HG03196 (cell line): ENCODE measurements at regions not wholly inside any gene's neighbourhood (a gene's known extent, or its start where the extent isn't known, plus 50 kb on each side); places are given as distances from the start of the nearest gene placed in this dataset.

Source experiments
- ATAC-seq: cut with Tn5 transposase; IDR thresholded peaks from one replicate; pipeline ENCODE4 v1.9.1; 2021; ENCODE audit not compliant: unreplicated experiment

DNA sequence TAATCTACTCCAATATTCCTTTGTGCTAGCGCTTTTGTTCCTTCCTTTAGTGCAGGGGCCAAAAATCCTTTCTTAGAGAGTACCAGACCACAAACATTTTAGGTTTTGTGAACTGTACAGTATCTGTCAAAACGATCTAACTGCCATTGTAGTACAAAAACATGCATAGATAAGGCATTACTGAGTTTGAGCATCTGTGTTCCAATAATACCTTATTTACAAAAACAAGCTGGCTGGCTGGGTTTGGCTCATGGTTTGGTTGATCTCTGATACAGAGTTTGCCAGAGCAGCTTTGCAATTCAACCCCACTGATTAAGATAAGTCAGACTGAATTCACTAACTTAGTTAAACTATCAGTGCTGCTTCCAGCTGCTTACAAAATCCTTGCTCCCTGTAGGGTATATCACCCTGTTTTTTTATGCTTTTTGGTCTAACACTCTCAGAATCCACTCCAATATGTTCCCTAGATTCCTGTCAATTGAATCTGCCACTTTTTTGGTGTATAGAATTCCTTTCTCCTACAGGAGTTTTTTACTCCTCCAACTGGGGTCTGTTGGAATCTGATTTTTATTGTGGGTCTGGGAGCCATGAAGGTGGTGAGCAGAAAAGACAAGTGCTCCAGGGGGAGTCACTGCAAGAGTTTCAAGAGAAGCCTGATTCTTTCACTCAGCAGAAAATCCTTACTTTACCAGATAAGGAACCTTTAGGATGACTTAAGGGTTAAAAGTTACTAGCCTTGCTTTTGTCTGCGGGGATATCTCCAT lies 1399.4 kb downstream of the EFNB2 start:
- ATAC-seq = no peak

- no peak for ATAC-seq
Measured at GRCh38 chr13:105127732-105128131, 1407.7 kb downstream of the EFNB2 start.

GRCh38 chr13:105121221-105121620 lies 1414.2 kb downstream of the EFNB2 start:
- no peak for ATAC-seq

DNA sequence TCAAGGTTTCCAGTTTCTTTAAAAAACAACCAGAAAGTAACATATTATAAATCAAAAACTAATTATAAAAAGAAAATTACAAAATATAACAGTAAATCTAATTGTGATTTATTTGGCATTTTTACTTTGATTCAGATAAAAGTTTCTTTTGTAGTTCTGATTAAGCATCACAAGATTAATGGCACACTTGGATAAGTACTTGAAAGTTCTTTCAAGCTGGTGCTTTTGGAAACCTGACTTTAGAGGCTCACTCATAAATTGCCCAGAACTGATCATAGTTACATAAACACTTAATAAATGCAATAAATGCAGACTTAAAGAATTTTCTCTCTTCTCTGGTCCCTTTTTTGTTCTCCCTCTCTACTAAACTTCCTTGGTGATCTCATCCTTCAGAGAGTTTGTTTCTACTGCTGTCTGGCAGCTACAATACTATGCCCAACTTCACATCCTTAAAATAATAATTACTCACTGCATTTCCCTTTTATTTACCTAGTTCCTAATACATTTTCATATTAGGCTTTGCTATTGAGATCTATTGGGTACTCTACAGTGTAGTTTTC lies 1417.0 kb downstream of the EFNB2 start:
- ATAC-seq = no peak

DNA sequence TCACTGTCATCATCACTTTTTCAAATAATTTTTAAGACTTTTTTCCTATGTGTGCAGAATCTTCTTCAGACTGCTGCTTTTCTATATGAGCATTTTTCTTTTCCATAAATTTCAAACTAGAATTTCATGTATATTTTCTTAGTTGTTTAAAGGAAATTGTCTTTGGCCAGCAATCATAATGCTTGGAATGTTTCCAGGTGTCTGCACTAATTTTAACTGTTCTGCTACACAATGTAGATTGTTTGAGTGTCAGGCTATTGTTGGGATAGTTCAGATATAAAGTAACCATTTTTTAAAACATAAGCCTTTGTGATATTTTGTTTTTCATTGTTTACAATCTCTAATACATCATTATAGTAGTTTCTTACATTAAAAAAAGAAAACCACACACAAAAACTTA lies 1418.5 kb downstream of the EFNB2 start:
- no peak for ATAC-seq

DNA sequence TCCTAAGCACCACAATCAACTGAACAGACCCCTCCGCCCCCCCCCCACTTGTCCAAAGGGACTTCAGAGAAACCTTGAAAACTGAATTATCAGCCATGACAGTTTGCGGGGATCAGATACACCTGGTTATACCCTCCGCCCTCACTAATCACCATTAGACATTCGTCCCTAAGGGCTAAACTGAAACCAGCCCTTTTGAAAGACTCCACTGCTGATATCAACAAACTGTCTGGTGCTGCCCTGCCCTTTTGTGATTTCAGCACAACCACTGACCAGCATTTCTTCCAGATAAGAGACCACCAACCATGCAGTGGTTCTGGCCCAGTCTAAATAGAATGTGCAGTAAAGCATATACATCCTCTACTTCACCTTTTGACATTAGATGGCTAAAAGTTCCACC lies 1422.9 kb downstream of the EFNB2 start:
- ATAC-seq = no peak

DNA sequence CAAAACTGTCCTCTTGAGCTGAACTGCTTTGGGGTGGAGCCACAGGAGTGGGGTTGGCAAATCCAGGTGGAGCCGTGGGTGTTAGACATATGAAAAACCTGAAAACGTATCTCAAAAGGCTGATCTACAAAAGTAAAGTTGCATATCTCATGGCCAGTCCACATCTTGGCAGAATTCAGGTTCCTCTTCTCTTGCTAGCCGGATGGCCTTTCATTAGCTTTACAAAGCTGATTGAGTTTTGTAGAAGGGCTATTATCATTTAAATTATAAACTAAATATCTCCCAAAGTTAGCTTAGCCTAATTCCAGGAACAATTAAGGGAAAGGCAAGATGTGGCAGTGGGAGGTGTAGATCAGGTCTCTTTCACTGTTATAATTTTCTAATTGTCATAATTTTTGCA lies 1427.7 kb downstream of the EFNB2 start:
- no peak for ATAC-seq

GRCh38 chr13:105105471-105105870 lies 1430.0 kb downstream of the EFNB2 start:
- no peak for ATAC-seq

GRCh38 chr13:105097521-105097920 lies 1437.9 kb downstream of the EFNB2 start:
- no peak for ATAC-seq

DNA sequence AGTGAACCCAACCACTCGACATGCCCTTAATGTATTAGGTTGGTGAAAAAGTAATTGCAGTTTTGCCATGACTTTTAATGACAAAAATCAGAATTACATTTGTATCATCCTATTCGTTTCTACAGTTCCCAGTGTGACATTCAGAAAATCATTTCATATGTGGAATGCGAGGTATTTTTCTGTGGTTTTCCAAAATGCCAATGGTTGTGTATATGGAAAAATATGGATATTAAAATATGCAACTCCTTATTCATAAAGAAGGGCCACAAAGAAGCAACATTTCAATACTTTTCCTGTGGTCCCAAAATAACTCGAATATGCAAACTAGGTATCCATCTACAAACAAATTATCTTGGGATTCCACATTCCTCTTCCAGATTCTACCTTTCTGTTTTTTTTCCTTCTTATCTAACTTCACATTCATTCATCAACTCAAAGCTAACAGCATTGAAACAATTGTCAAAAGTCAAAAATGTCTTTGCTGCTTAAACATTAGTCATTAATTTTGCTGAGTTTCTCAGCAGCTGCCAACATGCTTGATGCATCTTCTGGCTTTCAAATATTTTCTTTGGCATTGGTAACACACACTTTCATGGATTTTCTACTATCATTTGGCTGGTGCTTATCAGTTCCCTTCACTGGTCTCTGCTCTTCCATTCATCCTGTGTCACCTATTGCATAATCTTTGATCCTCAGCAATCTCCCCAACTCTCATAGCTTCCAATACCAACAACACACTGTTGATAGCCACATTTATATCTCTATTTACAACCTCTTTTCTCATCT lies 1445.4 kb downstream of the EFNB2 start:
- ATAC-seq = no peak

- no peak for ATAC-seq
Measured at GRCh38 chr13:105087945-105088344, 1447.5 kb downstream of the EFNB2 start.

DNA sequence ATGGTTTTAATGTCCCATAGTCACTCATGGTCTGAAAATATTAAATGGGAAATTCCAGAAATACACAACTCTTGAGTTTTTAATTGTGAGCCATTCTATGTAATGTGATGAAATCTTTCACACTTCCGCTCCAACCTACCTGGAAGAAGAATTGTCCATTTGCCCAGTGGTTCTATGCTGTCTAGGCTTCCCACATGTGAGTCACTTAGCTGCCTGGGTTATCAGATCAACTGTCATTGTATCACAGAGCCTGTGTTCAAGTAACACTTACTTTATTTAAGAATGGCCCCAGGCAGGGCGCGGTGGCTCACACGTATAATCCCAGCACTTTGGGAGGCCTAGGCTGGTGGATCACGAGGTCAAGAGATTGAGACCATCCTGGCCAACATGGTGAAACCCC lies 1450.5 kb downstream of the EFNB2 start:
- ATAC-seq = no peak

DNA sequence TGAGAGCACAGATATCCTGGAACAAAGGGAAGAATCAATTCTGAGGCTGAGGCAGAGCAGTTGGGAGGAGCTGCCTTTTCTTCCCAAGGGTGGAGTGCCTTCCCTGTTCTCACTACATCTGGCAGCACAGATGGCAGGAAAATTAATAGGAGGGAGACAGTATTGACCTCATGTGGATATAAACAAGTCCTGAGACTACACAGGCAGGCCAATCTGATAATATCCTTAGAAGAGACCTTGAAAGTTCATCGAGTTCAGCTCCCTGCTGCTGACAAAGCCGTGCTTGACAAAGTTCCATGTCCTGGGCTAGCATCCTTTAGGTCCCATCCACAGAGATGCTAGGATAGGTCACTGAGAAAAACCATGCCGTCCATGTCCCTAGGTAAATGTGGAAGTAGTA lies 1451.5 kb downstream of the EFNB2 start:
- no peak for ATAC-seq

DNA sequence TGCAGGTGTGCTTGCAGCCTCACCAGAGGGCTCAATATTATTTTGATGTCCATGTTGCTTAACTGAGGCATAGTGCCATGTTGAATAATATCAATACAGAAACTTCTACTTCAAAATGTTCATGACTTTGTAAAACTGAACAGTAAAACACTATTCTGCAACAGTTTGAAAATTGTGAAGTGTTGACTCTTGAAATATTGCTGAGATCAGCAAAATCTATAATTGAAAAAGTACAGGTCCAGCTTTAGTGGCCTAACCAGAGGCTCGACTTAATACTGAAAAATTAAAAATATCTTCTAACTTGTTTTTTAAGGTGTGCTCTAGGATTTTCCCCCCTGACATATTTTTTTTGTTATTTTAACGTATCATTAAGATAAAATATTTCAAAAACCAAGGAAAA lies 1460.7 kb downstream of the EFNB2 start:
- ATAC-seq = no peak

- ATAC-seq = no peak
Measured at GRCh38 chr13:105073041-105073440, 1462.4 kb downstream of the EFNB2 start.

DNA sequence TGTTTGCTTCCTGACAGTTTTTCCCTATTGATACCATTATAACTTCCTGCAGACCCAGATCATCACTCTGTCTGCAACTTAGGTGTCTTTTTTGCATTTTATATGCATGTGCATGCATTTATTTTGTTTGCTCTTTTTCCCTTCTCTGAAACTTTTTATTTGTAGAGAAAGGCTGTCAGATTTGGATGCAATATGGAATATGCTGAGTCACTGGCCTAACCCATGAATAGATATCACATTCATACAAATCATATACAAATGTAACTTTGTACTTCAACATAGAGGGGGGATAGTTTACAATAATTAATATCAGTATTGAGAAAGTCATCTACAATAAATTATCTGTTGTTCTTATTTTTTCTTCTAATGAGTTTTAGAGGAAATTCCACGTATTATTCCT lies 1465.0 kb downstream of the EFNB2 start:
- no peak for ATAC-seq

DNA sequence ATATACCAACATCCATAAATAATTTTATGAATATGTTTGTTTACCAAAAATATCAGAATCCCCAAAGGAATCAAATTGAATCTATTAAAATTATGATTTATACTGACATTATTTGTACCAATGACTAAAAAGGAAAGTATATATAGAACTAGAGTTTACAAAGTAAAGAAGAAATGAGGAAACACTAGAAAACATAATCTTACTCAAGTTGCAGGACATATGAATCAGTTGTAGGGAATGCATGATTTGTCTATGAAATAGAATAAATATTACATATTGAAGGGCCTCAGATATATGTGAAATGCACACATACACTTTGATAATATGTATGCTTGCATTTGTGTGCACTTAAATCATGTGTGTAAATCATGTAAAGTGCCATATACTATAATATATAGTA lies 1466.4 kb downstream of the EFNB2 start:
- ATAC-seq = no peak

DNA sequence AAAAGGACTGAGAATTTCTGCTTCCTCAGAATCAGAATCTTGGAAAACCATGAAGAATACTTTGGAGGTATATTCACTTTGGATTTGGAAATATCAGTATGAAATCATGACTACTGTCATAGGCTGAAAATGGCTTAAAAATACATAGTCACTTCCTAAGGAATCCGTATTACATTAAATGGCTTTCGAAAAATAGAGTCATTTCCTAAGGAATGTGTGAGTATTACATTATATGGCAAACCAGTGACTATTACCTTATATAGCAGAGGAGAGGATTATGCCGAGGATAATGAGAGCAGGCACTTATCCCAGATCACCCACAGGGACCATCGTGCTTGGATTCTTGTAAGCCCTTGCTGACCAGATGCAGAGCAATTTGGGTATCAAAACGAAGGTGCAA lies 1471.8 kb downstream of the EFNB2 start:
- ATAC-seq = no peak

- no peak for ATAC-seq
Measured at GRCh38 chr13:105059786-105060185, 1475.7 kb downstream of the EFNB2 start.

DNA sequence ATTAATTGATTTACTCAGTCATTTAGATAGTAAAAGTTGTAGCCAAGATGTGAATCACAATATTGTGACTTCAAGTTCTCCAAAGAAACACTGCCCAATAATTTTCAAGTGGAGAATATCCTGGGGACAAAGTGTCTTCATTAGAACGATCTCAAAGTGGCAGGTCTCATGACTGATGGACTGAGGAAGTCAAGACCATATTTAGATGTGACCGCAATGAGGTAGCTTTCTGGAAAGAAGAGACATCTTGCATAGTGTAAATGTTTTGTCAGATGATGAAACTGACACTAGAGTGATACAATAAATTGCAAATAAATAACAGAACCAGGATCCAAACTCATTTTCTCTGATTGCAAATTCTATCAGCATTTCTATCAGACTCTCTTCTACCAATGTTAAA lies 1476.9 kb downstream of the EFNB2 start:
- ATAC-seq = no peak

DNA sequence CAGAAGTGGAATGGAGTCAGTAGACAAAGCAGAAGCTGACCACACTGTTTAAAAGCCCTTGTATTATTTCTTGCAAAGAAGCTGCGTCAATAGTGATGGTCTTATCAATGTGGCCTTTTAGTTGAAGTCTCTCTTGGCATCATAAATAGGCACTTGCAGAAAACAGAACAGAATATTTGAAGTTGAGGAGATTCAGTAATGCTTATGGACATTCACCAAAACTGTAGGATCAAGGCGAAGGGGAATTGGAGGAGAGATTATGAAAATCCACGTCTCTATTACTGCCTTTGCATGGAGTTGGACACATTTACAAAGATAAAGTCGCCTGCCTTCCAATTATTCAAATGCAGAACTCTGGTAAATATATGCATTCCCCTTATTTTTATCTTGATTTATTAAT lies 1482.8 kb downstream of the EFNB2 start:
- no peak for ATAC-seq

GRCh38 chr13:105050686-105051085 lies 1484.8 kb downstream of the EFNB2 start:
- ATAC-seq = no peak
